ENCODE measurements at regions not wholly inside any gene's neighbourhood (a gene's known extent, or its start where the extent isn't known, plus 50 kb on each side); places are given as distances from the start of the nearest gene placed in this dataset.

DNA sequence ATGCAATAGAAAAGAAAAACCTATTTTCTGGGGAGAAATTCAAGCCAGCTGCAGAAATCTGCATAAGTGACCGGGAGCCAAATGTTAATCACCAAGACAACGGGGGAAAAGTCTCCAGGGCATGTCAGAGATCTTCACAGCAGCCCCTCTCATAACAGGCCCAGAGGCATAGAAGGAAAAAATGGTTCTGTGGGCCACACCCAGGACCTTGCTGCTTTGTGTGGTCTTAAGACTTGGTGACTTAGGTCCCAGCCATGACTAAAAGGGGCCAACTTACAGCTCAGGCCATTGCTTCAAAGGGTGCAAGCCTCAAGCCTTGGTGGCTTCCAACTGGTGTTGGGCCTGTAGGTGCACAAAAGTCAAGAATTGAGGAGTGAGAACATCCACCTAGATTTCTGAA, 2847.6 kb upstream of the PCDH20 start:
- H3K9me3 ChIP-seq (ENCODE audit: insufficient read depth, low read length) = no peaks in the 10 kb centered on the region
- no peaks in the 10 kb centered on the region for H3K36me3 ChIP-seq (replicated peaks; ENCODE audit: low read depth, low read length)
- H3K27me3 ChIP-seq (ENCODE audit: low read depth, low read length) = no peaks in the 10 kb centered on the region
- H4K20me1 ChIP-seq (ENCODE audit: insufficient read depth, low read length) = no peaks in the 10 kb centered on the region
- H3K79me2 ChIP-seq (ENCODE audit: low read length) = no peaks in the 10 kb centered on the region
- H3K4me3 ChIP-seq (ENCODE audit: low read length) = no peak overlapping the region
- H3K27ac ChIP-seq (ENCODE audit: low read length) = no peak overlapping the region
- no peak for TF ChIP-seq EZH2phosphoT487 (IDR thresholded peaks at IDR 0.05; ENCODE audit: low read depth)
- TF ChIP-seq, protein P1, sequence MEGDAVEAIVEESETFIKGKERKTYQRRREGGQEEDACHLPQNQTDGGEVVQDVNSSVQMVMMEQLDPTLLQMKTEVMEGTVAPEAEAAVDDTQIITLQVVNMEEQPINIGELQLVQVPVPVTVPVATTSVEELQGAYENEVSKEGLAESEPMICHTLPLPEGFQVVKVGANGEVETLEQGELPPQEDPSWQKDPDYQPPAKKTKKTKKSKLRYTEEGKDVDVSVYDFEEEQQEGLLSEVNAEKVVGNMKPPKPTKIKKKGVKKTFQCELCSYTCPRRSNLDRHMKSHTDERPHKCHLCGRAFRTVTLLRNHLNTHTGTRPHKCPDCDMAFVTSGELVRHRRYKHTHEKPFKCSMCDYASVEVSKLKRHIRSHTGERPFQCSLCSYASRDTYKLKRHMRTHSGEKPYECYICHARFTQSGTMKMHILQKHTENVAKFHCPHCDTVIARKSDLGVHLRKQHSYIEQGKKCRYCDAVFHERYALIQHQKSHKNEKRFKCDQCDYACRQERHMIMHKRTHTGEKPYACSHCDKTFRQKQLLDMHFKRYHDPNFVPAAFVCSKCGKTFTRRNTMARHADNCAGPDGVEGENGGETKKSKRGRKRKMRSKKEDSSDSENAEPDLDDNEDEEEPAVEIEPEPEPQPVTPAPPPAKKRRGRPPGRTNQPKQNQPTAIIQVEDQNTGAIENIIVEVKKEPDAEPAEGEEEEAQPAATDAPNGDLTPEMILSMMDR (IDR thresholded peaks at IDR 0.05; ENCODE audit: low read depth, low read length) = no peak
- no peak overlapping the region for H3K4me2 ChIP-seq (ENCODE audit: low read length)
- no peak overlapping the region for H3K9ac ChIP-seq (ENCODE audit: low read length)
- H2AFZ ChIP-seq (ENCODE audit: low read depth, low read length) = no peak overlapping the region
- H3K4me1 ChIP-seq (ENCODE audit: low read length) = no peaks in the 10 kb centered on the region

DNA sequence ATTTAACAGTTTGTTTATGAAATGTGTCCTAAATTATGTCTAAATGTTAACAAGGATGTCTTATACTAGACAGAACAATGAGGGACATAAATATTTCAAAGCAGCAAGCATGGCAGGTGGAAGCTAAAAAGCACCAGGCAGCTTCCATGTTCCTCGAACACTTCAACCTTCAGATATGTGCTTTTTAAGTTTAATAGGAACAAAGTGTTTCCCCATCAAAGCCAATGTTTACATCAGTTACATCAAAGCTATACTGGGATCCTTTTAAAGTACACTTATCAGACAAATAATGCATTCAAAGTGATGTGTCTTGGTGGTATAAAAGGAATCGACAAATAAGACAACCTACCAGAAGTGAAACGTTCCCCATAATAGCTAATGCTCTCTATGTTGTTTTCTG, 2841.1 kb upstream of the PCDH20 start:
- Histone ChIP-seq H3K27ac (ENCODE audit: low read length) (no peak overlapping the region), H3K4me2 (ENCODE audit: low read length) (no peak overlapping the region), H3K4me3 (ENCODE audit: low read length) (no peak overlapping the region), H3K9ac (ENCODE audit: low read length) (no peak overlapping the region), H2AFZ (ENCODE audit: low read depth, low read length) (no peak overlapping the region), H3K27me3 (ENCODE audit: low read depth, low read length) (no peaks in the 10 kb centered on the region), H4K20me1 (ENCODE audit: insufficient read depth, low read length) (no peaks in the 10 kb centered on the region), H3K4me1 (ENCODE audit: low read length) (no peaks in the 10 kb centered on the region), H3K79me2 (ENCODE audit: low read length) (no peaks in the 10 kb centered on the region), H3K36me3 (replicated peaks; ENCODE audit: low read depth, low read length) (no peaks in the 10 kb centered on the region), H3K9me3 (ENCODE audit: insufficient read depth, low read length) (no peaks in the 10 kb centered on the region)
- TF ChIP-seq, protein P1 (IDR thresholded peaks at IDR 0.05; ENCODE audit: low read depth, low read length) = no peak
- no peak for TF ChIP-seq EZH2phosphoT487 (IDR thresholded peaks at IDR 0.05; ENCODE audit: low read depth)

DNA sequence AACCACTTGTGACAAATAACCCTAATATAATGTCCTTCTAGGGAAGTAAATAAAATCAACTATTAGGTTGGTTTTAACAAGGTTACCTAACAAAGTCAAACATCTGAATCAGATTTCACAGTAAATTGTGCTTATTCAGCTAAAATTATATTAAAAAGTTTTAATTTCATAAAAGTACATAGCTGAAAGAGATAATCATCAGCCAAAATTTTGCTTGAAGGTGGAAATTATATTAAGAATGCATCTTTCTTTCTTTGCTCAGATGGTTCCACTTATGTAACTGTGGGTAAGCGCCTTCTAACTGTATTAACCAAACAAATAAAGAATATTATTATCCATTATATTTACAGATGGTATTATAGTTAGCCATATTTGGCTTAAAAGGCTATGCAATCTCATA, 2840.3 kb upstream of the PCDH20 start:
- H3K9me3 ChIP-seq (ENCODE audit: insufficient read depth, low read length) = no peaks in the 10 kb centered on the region
- H3K27me3 ChIP-seq (ENCODE audit: low read depth, low read length) = no peaks in the 10 kb centered on the region
- TF ChIP-seq, protein P1 (IDR thresholded peaks at IDR 0.05; ENCODE audit: low read depth, low read length) = no peak
- TF ChIP-seq EZH2phosphoT487 (IDR thresholded peaks at IDR 0.05; ENCODE audit: low read depth) = no peak
- no peak overlapping the region for H3K4me2 ChIP-seq (ENCODE audit: low read length)
- no peak overlapping the region for H3K27ac ChIP-seq (ENCODE audit: low read length)
- no peaks in the 10 kb centered on the region for H4K20me1 ChIP-seq (ENCODE audit: insufficient read depth, low read length)
- no peaks in the 10 kb centered on the region for H3K79me2 ChIP-seq (ENCODE audit: low read length)
- no peak overlapping the region for H3K4me3 ChIP-seq (ENCODE audit: low read length)
- no peak overlapping the region for H2AFZ ChIP-seq (ENCODE audit: low read depth, low read length)
- H3K4me1 ChIP-seq (ENCODE audit: low read length) = no peaks in the 10 kb centered on the region
- no peaks in the 10 kb centered on the region for H3K36me3 ChIP-seq (replicated peaks; ENCODE audit: low read depth, low read length)
- no peak overlapping the region for H3K9ac ChIP-seq (ENCODE audit: low read length)

DNA sequence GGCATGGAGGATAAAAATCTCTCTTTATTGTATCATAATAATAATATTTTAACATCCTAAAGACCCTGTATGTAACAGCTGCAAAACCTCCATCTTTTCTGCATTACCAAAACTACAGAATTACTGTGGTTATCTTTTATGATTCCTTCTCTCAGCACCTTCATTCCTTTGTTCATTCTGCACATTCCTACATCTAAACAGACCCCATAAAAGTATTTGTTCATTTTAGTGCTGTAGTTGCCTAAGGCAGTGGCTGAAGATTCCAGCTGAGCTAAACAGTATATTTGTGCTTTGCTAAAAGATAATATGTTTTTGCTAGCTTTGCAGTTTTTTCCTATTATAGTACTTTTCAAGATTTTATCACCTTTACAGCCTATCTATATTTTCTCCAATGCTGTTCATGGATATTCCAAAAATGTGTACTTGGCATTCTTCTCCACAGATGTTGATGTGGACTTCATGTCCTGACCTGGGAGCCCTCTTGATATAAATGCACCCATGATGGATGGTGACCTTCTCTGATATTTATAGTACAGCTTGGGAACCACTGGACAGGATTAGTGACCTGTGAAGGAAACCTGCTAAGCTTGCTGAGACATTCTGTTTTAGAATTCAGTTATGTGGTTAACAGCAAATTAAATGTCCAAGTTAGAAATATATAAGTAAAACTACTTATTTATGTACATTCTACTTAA, 2832.9 kb upstream of the PCDH20 start:
- Histone ChIP-seq H3K36me3 (replicated peaks; ENCODE audit: low read depth, low read length) (no peaks in the 10 kb centered on the region), H2AFZ (ENCODE audit: low read depth, low read length) (no peak overlapping the region), H3K27ac (ENCODE audit: low read length) (no peak overlapping the region), H3K4me1 (ENCODE audit: low read length) (no peaks in the 10 kb centered on the region), H3K4me3 (ENCODE audit: low read length) (no peak overlapping the region), H3K4me2 (ENCODE audit: low read length) (no peak overlapping the region), H4K20me1 (ENCODE audit: insufficient read depth, low read length) (no peaks in the 10 kb centered on the region), H3K79me2 (ENCODE audit: low read length) (no peaks in the 10 kb centered on the region), H3K9ac (ENCODE audit: low read length) (no peak overlapping the region), H3K9me3 (ENCODE audit: insufficient read depth, low read length) (no peaks in the 10 kb centered on the region), H3K27me3 (ENCODE audit: low read depth, low read length) (no peaks in the 10 kb centered on the region)
- TF ChIP-seq EZH2phosphoT487 (IDR thresholded peaks at IDR 0.05; ENCODE audit: low read depth) = no peak
- TF ChIP-seq, protein P1 (IDR thresholded peaks at IDR 0.05; ENCODE audit: low read depth, low read length) = no peak
